GM23338 (cell line): ENCODE measurements at regions not wholly inside any gene's neighbourhood (a gene's known extent, or its start where the extent isn't known, plus 50 kb on each side); places are given as distances from the start of the nearest gene placed in this dataset.
"Not testable (repeated sequence)": the region's sequence is repeated elsewhere in the genome, so short reads cannot be mapped to it uniquely, and the experiment has no call there.

ENCODE experiments used
- ATAC-seq: fragments of 200-7000 bp; cut with Tn5 transposase; 3 replicates; pipeline ENCODE4 v1.9.1; 2020
- DNase-seq: peaks from one replicate; pipeline ENCODE4 v3.0.0-alpha.2; 2015; ENCODE audit warnings: low spot score
- H2AFZ ChIP-seq: fragments of 200-600 bp; sonication (generic); 2 replicates; pipeline ENCODE4 v1.8.0; 2016; ENCODE audit warnings: antibody characterized with exemption, mild to moderate bottlenecking, moderate library complexity
- H3F3A ChIP-seq: fragments of 200-600 bp; sonication (generic); replicated peaks from 2 replicates; pipeline ENCODE4 v1.8.0; 2017; ENCODE audit warnings: antibody characterized with exemption, mixed run types, low read depth
- H3K27ac ChIP-seq: fragments of 200-600 bp; sonication (generic); 2 replicates; pipeline ENCODE4 v1.6.1; 2016; ENCODE audit warnings: low read depth
- H3K27me3 ChIP-seq: fragments of 200-600 bp; sonication (generic); 2 replicates; pipeline ENCODE4 v1.8.0; 2016; ENCODE audit warnings: mild to moderate bottlenecking, mixed run types, moderate library complexity; ENCODE audit not compliant: insufficient read depth
- H3K36me3 ChIP-seq: fragments of 200-600 bp; sonication (generic); 2 replicates; pipeline ENCODE4 v1.8.0; 2016; ENCODE audit warnings: mild to moderate bottlenecking; ENCODE audit not compliant: insufficient read depth
- H3K4me1 ChIP-seq: fragments of 200-600 bp; sonication (generic); 2 replicates; pipeline ENCODE4 v1.8.0; 2016; ENCODE audit warnings: mild to moderate bottlenecking, moderate library complexity; ENCODE audit not compliant: insufficient read depth
- H3K4me2 ChIP-seq: fragments of 200-600 bp; sonication (generic); 2 replicates; pipeline ENCODE4 v1.7.1; 2017; ENCODE audit warnings: mixed run types
- H3K4me3 ChIP-seq: fragments of 200-600 bp; sonication (generic); 2 replicates; pipeline ENCODE4 v1.6.1; 2016; ENCODE audit warnings: mixed run types
- H3K79me2 ChIP-seq: fragments of 200-600 bp; sonication (generic); replicated peaks from 2 replicates; pipeline ENCODE4 v1.8.0; 2017; ENCODE audit warnings: mild to moderate bottlenecking; ENCODE audit not compliant: insufficient read depth
- H3K9me2 ChIP-seq: fragments of 200-600 bp; sonication (generic); 2 replicates; pipeline ENCODE4 v1.8.0; 2017; ENCODE audit not compliant: insufficient read depth
- H4K20me1 ChIP-seq: fragments of 200-600 bp; sonication (generic); replicated peaks from 2 replicates; pipeline ENCODE4 v1.8.0; 2017; ENCODE audit warnings: mild to moderate bottlenecking; ENCODE audit not compliant: insufficient read depth
- H3K27ac Mint-ChIP-seq: 2 replicates; pipeline ENCODE4 v1.8.0; 2020; ENCODE audit warnings: inconsistent platforms, mild to moderate bottlenecking, moderate library complexity, mixed read lengths
- H3K27me3 Mint-ChIP-seq: 3 replicates; pipeline ENCODE4 v1.8.0; 2022; ENCODE audit warnings: low read depth, mild to moderate bottlenecking, moderate library complexity, mixed read lengths, inconsistent platforms; ENCODE audit not compliant: insufficient read depth, poor library complexity
- H3K36me3 Mint-ChIP-seq: 3 replicates; pipeline ENCODE4 v1.8.0; 2021; ENCODE audit warnings: low read depth, mild to moderate bottlenecking, inconsistent platforms, moderate library complexity, mixed read lengths
- H3K4me1 Mint-ChIP-seq: 3 replicates; pipeline ENCODE4 v1.8.0; 2020; ENCODE audit warnings: mild to moderate bottlenecking, inconsistent platforms, mixed read lengths
- H3K4me3 Mint-ChIP-seq: 3 replicates; pipeline ENCODE4 v1.8.0; 2021; ENCODE audit warnings: moderate library complexity, mild to moderate bottlenecking, inconsistent platforms, mixed read lengths
- H3K9me3 Mint-ChIP-seq: 3 replicates; pipeline ENCODE4 v1.8.0; 2020; ENCODE audit warnings: moderate library complexity, mild to moderate bottlenecking, inconsistent platforms, mixed read lengths
- CREB1 ChIP-seq: fragments of 250-450 bp; sonication (Bioruptor Pico); IDR thresholded peaks from 2 replicates; pipeline ENCODE4 v1.5.0; 2020; ENCODE audit warnings: low read depth, mild to moderate bottlenecking, moderate library complexity
- NANOG ChIP-seq: IDR thresholded peaks from 2 replicates; pipeline ENCODE4 v1.6.1; 2016; ENCODE audit warnings: antibody characterized with exemption, borderline replicate concordance
- POLR2AphosphoS5 ChIP-seq: IDR thresholded peaks from 2 replicates; pipeline ENCODE4 v1.6.1; 2016; ENCODE audit warnings: antibody characterized with exemption, low read depth
- TF ChIP-seq, protein P1 (sequence below), 2 experiments: fragments of 200-600 bp in 1 of 2; sonication (generic) in 1 of 2; conservative IDR thresholded peaks; 2 replicates each; pipeline versions ENCODE4 v1.5.1 to v1.6.1; 2016 to 2017; ENCODE audit warnings: antibody characterized with exemption in 2 of 2, low read depth in 2 of 2, mild to moderate bottlenecking in 2 of 2, moderate library complexity in 1 of 2

- TF ChIP-seq NANOG (no peak), CREB1 (CRISPR knock-in tag) (no peak), POLR2AphosphoS5 (no peak)
- TF ChIP-seq, protein P1, sequence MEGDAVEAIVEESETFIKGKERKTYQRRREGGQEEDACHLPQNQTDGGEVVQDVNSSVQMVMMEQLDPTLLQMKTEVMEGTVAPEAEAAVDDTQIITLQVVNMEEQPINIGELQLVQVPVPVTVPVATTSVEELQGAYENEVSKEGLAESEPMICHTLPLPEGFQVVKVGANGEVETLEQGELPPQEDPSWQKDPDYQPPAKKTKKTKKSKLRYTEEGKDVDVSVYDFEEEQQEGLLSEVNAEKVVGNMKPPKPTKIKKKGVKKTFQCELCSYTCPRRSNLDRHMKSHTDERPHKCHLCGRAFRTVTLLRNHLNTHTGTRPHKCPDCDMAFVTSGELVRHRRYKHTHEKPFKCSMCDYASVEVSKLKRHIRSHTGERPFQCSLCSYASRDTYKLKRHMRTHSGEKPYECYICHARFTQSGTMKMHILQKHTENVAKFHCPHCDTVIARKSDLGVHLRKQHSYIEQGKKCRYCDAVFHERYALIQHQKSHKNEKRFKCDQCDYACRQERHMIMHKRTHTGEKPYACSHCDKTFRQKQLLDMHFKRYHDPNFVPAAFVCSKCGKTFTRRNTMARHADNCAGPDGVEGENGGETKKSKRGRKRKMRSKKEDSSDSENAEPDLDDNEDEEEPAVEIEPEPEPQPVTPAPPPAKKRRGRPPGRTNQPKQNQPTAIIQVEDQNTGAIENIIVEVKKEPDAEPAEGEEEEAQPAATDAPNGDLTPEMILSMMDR (conservative IDR thresholded peaks at IDR 0.05; ENCODE audit: low read depth in 2 of 2) = no peak
Measured at GRCh38 chr16:29146266-29146665, 161.4 kb downstream of the LAT start (continued).

- not testable (repeated sequence) for H3K4me2 ChIP-seq, ATAC-seq, H3K79me2 ChIP-seq, H3K4me1 Mint-ChIP-seq, H3K27me3 Mint-ChIP-seq, H2AFZ ChIP-seq, H3K4me3 ChIP-seq, H3K4me3 Mint-ChIP-seq, H3K36me3 ChIP-seq, H3K27ac ChIP-seq, H4K20me1 ChIP-seq, H3K4me1 ChIP-seq, DNase-seq, H3F3A ChIP-seq, H3K9me2 ChIP-seq, H3K27me3 ChIP-seq, H3K9me3 Mint-ChIP-seq, H3K36me3 Mint-ChIP-seq
- peak overlapping the region; percentile 64; the same call in 1 of the 2 replicates for H3K27ac Mint-ChIP-seq
Measured at GRCh38 chr16:29145486-29146225, 160.8 kb downstream of the LAT start.

GRCh38 chr16:29145086-29145485, 160.2 kb downstream of the LAT start:
- not testable (repeated sequence) for H3K27me3 ChIP-seq, H3K4me1 Mint-ChIP-seq, DNase-seq, ATAC-seq, H3K4me2 ChIP-seq, H3K36me3 ChIP-seq, H3K79me2 ChIP-seq, H4K20me1 ChIP-seq, H3K27me3 Mint-ChIP-seq, H3K27ac Mint-ChIP-seq, H3K4me3 Mint-ChIP-seq, H2AFZ ChIP-seq, H3F3A ChIP-seq, H3K4me3 ChIP-seq, H3K4me1 ChIP-seq, H3K9me3 Mint-ChIP-seq, H3K27ac ChIP-seq, H3K36me3 Mint-ChIP-seq, H3K9me2 ChIP-seq

- not testable (repeated sequence) for H3K4me1 ChIP-seq, H3K9me2 ChIP-seq, H3K27me3 ChIP-seq, H3K27ac ChIP-seq, H3K36me3 ChIP-seq, H4K20me1 ChIP-seq, H3K27me3 Mint-ChIP-seq, H3K4me1 Mint-ChIP-seq, H3K27ac Mint-ChIP-seq, ATAC-seq, H3K4me3 Mint-ChIP-seq, H3K4me2 ChIP-seq, DNase-seq, H3F3A ChIP-seq, H3K9me3 Mint-ChIP-seq, H2AFZ ChIP-seq, H3K79me2 ChIP-seq, H3K4me3 ChIP-seq, H3K36me3 Mint-ChIP-seq
Measured at GRCh38 chr16:29144669-29145062, 159.8 kb downstream of the LAT start.

DNA sequence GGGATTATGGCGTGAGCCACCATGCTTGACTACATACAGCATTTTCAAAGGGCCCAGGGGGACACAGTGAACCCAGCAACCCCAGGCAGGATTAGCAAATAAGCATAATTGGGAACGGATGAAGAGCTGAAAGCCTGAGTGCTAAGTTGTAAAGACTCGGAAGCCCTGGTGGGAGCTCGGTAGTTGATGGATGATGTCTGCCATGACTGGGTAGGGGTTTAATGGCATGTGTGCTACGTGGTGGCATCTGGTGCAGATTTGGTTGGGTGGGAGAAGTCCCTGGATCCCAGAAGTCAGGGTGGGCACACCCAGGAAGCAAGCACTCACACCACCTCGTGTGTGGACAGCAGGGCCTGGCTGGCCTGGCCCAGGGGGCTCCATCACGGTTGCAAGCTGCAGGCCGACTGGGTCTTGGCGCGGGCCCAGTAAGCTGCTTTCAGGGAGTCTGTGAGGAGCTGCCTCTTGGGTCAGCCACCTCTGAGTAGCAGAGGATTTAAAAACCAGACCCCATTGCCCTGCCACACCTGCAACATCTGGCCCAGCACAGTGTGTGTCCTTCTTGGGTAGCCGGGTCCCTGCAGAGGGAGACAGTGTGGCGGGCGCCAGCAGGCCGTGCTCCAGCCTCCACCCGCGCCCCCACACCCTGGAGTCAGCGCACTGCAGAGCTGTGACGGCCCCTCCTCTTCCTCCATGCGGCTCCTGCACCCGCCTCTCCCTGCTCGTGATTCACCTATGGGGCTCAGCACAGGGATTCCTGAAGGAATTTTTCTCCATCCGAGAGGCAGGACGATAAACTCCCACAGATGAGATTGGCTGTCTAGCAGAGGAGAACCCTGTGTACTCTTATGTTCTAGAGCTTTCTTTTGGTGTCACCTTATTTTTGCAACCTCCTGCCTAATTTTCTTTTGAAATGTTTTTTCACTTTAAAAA, 159.2 kb downstream of the LAT start:
- not testable (repeated sequence) for H3K9me3 Mint-ChIP-seq, H3K4me1 ChIP-seq, H2AFZ ChIP-seq, H3F3A ChIP-seq, H3K9me2 ChIP-seq, H3K36me3 Mint-ChIP-seq, H3K79me2 ChIP-seq, H3K27ac ChIP-seq, H3K36me3 ChIP-seq, H3K4me3 Mint-ChIP-seq, H3K27me3 ChIP-seq, H4K20me1 ChIP-seq, H3K27ac Mint-ChIP-seq, H3K4me2 ChIP-seq, DNase-seq, H3K27me3 Mint-ChIP-seq, H3K4me3 ChIP-seq, H3K4me1 Mint-ChIP-seq
- ATAC-seq = peak; percentile 67

GRCh38 chr16:29142506-29142905, 157.7 kb downstream of the LAT start:
- H3F3A ChIP-seq, H3K4me2 ChIP-seq, ATAC-seq, H3K27ac Mint-ChIP-seq, H3K4me3 Mint-ChIP-seq, H3K27me3 ChIP-seq, H3K79me2 ChIP-seq, H3K27ac ChIP-seq, H3K27me3 Mint-ChIP-seq, H3K36me3 ChIP-seq, H3K9me3 Mint-ChIP-seq, DNase-seq, H3K9me2 ChIP-seq, H4K20me1 ChIP-seq, H3K4me3 ChIP-seq, H3K36me3 Mint-ChIP-seq, H2AFZ ChIP-seq, H3K4me1 Mint-ChIP-seq, H3K4me1 ChIP-seq: not testable (repeated sequence)
